Medulla oblongata (tissue), 1 donor: ENCODE measurements at regions not wholly inside any gene's neighbourhood (a gene's known extent, or its start where the extent isn't known, plus 50 kb on each side); places are given as distances from the start of the nearest gene placed in this dataset.
"Not testable (repeated sequence)": the region's sequence is repeated elsewhere in the genome, so short reads cannot be mapped to it uniquely, and the experiment has no call there.

ENCODE experiments used
- DNase-seq: peaks from one replicate; pipeline ENCODE4 v3.0.0-alpha.2; 2015; ENCODE audit errors: extremely low spot score

DNA sequence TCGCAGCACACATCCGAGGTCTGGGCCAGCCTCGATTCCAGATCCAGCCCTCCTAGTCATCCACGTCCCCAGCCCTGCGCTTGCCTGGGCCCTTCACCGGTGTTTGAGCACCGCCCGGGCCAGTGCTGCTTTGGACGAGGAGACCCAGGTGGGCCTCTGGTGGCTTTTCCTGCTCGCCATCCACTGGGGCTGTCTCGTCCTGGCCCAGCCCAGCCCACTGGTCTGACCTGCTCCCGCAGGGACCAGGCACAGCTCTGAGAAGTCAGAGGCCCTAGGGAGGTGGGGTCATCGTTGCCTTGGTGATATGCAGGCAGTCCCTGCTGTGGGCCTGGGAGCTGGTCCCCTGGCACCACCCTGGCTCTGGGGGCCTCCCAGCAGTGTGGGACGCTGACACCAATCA is 200.8 kb downstream of the USP22 start:
- not testable (repeated sequence) for DNase-seq

DNA sequence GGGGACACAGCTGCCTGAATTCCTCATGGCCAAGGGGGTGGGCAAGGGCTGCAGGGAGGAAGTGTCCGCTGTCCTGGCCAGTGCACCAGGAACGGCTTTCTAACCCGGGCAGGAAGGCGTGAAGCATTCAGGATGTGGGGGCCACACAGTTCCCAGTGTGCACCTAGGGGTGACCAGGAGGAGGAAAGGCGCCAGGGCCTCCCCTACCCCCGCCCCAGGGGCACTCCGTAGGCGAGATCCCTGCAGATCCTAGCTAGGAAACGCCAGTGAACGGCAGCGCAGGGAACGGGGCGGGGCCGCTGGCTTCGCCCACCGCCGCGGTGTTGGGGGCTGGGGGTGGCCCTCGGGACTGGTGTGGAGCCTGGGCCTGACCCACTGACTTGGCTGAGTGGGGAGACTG is 199.6 kb downstream of the USP22 start:
- DNase-seq, result not testable (repeated sequence)

DNA sequence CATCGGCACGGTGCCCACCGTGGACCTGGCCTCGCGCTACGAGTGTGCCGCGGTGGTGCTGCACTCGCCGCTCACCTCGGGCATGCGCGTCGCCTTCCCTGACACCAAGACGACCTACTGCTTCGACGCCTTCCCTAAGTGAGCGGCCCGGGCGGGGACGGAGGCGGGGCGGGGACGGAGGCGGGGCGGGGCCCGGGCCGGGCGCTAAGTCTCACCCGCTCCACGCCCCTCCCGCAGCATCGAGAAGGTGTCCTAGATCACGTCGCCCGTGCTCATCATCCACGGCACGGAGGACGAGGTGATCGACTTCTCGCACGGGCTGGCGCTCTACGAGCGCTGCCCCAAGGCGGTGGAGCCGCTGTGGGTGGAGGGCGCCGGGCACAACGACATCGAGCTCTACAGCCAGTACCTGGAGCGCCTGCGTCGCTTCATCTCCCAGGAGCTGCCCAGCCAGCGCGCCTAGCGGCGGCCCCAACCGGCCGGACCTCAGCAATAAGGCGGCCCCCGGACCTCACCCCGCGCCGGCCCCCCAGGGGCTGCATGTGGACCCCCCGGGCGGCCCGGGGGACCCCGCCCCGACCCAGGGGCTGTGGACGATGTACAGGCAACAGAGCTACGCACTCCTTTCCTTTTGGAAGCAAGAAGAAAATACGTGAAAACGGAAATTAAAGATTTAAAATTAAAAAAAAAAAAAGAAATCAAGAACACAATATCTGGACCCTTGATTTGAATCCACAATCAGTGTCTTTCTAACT is 198.8 kb downstream of the USP22 start:
- DNase-seq, result not testable (repeated sequence)

DNA sequence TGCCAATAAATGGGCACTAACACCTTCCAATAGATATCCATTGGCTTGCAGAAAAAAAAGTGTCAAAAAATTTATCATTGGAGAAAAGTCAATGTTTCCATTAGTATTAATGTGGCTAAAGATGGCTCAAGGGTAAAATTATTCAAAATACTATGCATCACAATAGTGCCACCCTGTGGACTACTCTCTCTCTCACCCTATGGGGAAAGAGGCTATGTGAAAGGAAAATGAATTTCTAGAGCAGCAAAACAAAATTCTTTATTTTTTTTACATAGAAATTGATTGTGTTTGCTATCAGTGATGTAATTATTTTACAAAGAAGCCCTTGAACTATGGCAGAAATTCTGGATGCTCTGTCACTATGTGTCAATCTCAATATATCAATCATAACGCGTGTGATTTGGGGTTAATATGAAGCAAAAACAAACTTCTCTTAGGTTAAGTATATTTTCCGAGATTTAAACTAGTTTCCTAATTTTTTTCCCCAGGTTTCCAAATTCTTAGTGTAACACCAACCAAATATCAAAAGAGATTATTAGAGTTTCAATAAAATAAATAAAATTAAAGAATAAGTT is 193.9 kb downstream of the USP22 start:
- DNase-seq, result not testable (repeated sequence)

DNA sequence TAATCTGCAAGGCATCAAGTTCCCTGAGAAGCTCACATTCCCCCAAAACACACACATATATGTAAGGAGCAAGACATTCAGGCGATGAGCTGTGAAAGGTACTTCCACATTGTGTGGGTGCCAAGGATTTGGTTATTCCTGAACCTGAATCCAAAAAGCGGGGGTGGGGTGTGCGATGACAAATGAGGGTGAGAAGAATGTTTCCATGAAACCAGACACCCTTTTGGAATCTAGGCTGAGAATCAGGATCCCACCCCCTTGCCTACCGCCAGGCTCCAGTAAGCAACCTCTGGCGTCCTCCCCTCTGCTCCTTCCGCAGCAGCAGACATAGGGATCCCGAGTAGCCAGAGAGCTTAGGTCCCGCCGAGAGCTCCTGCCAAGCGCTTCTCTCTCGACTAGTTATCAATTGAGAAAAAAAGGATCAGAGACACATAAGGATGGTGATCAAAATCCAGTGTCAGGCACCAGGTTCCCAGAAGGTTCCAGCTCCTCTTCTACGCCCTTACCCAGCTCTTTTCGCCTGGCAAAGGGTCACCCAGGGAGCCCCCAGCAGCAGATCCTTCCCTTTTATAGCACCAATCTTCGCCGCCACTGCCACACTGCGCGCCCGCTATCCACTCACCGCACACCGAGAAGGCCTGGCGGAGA is 191.1 kb downstream of the USP22 start:
- not testable (repeated sequence) for DNase-seq

- peak; percentile 26 for DNase-seq
Measured at GRCh38 chr17:20852239-20852989, 190.4 kb downstream of the USP22 start.

DNA sequence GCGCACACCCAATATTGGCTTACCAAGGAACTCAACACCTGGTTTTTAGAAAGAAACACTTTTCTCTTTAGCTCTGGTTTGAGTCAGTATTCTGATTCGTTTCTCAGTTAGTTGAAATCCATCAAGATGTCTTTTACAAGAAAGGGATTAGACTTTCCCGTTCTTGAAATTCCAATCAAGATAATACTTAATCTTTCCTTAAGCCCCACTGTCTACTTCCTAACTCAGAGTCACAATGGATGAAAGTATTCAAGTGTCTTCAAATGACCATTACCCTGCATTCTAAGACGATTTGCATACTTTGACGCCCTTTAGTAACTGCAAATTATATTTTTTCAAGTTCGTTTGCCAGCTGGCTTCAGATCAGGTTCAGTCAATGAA is 189.8 kb downstream of the USP22 start:
- DNase-seq, result no peak

DNA sequence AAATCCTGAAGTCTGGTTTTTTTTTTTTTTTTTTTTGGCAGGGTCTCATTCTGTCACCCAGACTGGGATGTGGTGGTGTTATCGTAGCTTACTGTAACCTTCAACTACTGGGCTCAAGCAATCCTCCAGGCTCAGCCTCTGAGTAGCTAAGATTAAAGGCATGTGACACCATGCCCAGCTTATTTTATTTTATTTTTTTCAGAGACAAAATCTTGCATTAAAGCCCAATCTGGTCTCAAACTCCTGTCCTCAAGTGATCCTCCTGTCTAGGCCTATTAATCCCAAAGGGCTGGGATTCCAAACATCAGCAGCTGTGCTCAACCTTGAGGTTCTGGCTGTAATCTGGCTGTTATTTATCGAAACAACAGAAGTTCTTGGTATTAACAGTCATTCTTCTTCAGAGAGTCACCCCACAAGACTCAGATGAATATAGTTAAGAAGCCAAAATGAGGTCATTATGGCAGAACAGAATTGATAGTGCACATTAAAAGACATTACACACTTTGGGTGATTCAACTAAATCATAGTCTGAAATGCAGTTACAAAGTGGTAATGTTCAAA is 186.8 kb downstream of the USP22 start:
- DNase-seq, result not testable (repeated sequence)

DNA sequence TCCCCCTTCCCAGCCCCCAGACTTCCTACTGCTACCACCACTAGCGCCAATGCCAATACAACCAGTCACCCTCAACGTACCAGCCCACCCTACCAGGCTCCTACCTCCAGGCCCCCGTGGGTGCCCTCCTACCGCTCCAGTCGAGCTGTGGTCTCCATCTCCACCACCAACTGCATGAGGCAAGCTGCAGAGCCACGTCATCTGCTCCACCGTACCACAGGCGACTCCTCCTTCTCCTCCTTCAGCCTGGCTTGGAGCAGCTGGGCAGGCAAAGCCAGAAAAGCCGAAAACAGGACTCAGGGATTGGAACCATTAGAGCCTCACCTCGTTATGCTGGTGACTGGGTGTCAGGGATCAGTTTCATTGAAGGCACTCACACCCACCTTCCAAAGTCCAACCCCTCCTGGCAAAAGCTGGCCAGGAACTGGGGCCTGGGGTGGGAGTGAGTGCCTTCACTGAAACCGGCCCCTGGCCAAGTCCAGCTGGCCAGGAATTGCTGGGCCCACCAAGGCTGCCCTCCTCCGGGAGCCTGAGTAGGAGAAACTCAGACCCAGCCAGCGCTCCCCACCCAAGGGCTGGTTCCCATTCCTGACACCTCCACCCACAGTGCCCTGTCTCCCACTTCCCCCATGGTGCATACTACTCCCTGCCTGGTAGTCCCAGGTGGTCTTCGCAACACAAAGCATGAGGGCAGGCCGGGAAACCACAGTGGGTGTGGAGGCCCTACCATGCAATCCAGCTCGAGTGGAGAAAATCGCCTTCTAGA is 176.2 kb downstream of the USP22 start:
- not testable (repeated sequence) for DNase-seq

DNA sequence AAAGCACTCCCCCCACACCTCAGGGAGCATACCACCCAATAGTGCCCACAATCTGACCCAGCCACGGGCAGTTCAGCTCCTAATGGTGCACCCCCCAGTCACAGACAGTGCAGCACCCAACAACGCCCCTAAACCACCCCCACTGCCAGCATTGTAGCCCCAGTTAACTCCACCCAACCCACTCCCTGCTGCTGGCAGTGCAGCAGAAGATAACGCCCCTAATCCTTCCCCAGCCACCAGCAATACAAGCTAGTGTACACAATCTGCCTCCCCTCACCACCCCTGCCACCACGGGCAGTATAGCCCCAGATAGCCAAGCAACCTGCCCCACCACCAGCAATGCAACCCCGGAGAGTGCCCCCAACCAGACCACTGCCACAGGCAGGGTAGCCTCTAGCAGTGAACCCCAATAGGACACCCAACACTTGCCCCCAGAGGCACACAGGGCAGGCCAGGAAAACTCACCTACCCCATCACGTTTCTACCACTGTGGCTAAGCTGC is 175.3 kb downstream of the USP22 start:
- DNase-seq, result not testable (repeated sequence)

- DNase-seq, result not testable (repeated sequence)
Measured at GRCh38 chr17:20867938-20868661, 174.7 kb downstream of the USP22 start.

GRCh38 chr17:20868662-20869007 is 174.2 kb downstream of the USP22 start:
- DNase-seq, result not testable (repeated sequence)

DNA sequence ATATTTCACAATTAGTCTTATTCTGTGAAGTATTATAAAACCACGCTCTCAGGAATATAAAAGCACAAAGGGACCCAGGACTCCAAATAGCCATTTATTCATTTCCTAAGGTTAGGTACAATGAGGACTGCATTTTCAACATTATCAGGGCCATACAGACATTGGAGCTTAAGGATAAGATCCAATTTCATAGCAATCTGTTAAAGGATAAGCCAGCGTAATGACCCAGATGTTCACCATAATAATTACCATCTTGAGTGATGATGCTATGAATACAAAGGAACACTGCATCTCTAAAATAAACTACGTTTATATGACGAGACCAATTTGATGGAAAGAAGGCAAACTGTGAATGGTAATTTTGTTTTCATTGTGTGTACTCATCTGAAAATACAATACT is 169.6 kb downstream of the USP22 start:
- DNase-seq, result not testable (repeated sequence)

- not testable (repeated sequence) for DNase-seq
Measured at GRCh38 chr17:20873688-20874328, 169.0 kb downstream of the USP22 start.

DNA sequence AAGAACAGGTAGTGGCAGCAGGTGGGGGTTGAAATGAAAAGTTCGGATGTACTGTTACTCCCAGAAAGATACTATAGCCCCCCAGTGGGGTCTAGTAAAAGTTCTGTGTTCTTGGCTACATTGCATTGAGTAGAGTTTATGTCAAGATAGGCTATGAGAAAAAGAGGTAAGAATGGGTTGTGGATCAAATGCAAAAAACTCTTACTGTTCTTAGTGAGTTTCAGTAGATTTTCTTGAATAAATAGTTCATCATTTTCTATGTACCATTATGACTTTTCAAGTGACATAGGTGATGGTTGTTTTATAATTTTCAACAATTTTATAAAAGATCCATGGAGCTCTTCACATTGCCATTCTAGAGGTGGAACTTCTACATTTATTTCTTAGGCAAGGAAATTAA is 165.4 kb downstream of the USP22 start:
- DNase-seq, result not testable (repeated sequence)

GRCh38 chr17:20890338-20890737 is 152.5 kb downstream of the USP22 start:
- no peak for DNase-seq

- DNase-seq, result not testable (repeated sequence)
Measured at GRCh38 chr17:20895426-20895825, 147.4 kb downstream of the USP22 start.

DNA sequence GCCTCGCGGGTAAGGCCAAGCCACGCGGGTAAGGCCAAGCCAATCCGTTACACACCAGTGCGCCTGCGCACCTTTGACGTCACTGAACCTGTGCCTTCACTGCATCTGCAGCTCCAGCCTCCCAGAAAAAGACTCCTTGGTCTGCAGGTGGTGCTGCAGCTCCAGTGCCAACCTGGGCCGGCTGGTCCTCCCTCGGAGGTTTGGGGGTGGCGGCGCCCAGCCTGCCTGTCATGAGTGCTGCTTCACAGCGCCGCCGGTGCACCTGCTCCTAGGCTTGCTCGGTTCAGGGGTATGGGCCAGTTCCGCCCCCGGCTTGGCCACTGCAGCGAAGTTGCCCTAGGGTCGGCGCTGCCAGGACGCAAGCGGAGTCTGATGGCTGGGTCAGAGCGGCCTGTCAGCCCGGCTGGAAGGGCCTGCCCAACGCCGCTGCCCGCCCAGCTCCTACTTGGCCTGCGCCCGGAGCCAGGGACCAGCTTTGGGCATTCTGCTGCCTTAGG is 146.6 kb downstream of the USP22 start:
- DNase-seq, result no peak

- DNase-seq, result not testable (repeated sequence)
Measured at GRCh38 chr17:20898726-20899125, 144.1 kb downstream of the USP22 start.

DNA sequence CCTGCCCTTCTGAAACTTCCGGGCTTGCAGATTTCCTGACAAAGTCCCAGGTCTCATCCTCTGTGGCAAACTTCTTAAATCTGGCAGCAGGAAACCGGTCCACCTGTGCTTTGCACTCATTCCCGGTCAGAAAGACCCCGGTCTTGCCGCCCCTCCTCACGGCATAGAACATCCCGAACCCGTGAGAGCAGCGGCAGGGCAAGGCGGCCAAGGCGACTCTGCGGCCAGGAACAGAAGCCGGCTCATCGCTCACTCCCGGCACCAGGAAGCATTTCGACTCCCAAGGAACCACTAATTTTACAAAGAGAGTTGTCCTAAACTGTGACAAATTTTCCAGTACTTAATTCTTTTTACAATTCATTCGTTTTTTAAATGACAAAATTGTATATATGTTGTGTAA is 140.3 kb downstream of the USP22 start:
- not testable (repeated sequence) for DNase-seq
